HEK293 (cell line): ENCODE measurements at regions not wholly inside any gene's neighbourhood (a gene's known extent, or its start where the extent isn't known, plus 50 kb on each side); places are given as distances from the start of the nearest gene placed in this dataset.
A peak's percentile ranks its signal among the peaks of the same experiment; 100 is the strongest.

Source experiments
- CTCF ChIA-PET: fragments of 350-600 bp; formaldehyde crosslinking; extraction: SDS; loops from one replicate; lab custom pipeline; 2021; ENCODE audit warnings: antibody characterized with exemption; lab: Yijun Ruan, JAX
- POLR2A ChIA-PET: fragments of 300-600 bp; formaldehyde crosslinking; extraction: SDS; loops from one replicate; lab custom pipeline; 2020; ENCODE audit warnings: antibody characterized with exemption, inconsistent platforms; lab: Yijun Ruan, JAX
- H3K27ac ChIP-seq: fragments of 200-500 bp; sonication (Bioruptor generic); 2 replicates; pipeline ENCODE4 v1.5.1; 2014; ENCODE audit warnings: low read depth, low read length, control low read depth, inconsistent platforms; ENCODE audit errors: extremely low read depth
- H3K36me3 ChIP-seq, 2 experiments: fragments of 200-500 bp in 1 of 2; sonication (Bioruptor generic) in 1 of 2; 1 replicate in 1 of 2; 2 replicates in 1 of 2; pipeline ENCODE4 v1.5.1; 2014 to 2017; ENCODE audit warnings: inconsistent platforms in 2 of 2, low read length in 2 of 2; ENCODE audit not compliant: control insufficient read depth in 2 of 2, insufficient read depth in 1 of 2
- H3K4me1 ChIP-seq: fragments of 200-500 bp; sonication (Bioruptor generic); 2 replicates; pipeline ENCODE4 v1.5.1; 2014; ENCODE audit warnings: mild to moderate bottlenecking, low read length, inconsistent platforms; ENCODE audit not compliant: control insufficient read depth, insufficient read depth
- H3K4me3 ChIP-seq: 2 replicates; pipeline ENCODE4 v1.5.1; 2011; ENCODE audit warnings: low read depth, mild to moderate bottlenecking, control low read depth, low read length, moderate library complexity
- H3K9me3 ChIP-seq: fragments of 200-500 bp; sonication (Bioruptor generic); 2 replicates; pipeline ENCODE4 v1.5.1; 2014; ENCODE audit warnings: low read depth, low read length, inconsistent platforms; ENCODE audit not compliant: control insufficient read depth, insufficient read depth
- ATF2 ChIP-seq: fragments of 450-650 bp; formaldehyde crosslinking; IDR thresholded peaks from 2 replicates; pipeline ENCODE4 v1.5.1; 2016; ENCODE audit warnings: missing biosample characterization, missing genetic modification characterization, low read depth
- GLI2 ChIP-seq: fragments of 450-650 bp; formaldehyde crosslinking; IDR thresholded peaks from 2 replicates; pipeline ENCODE4; 2017; ENCODE audit warnings: missing biosample characterization, missing genetic modification characterization, low read depth, borderline replicate concordance
- KLF16 ChIP-seq: fragments of 450-650 bp; formaldehyde crosslinking; IDR thresholded peaks from 2 replicates; pipeline ENCODE4 v1.5.1; 2017; ENCODE audit warnings: missing biosample characterization, missing genetic modification characterization
- PRDM2 ChIP-seq: fragments of 450-650 bp; formaldehyde crosslinking; IDR thresholded peaks from 2 replicates; pipeline ENCODE4 v1.5.1; 2016; ENCODE audit warnings: missing biosample characterization, missing genetic modification characterization, borderline replicate concordance
- SP7 ChIP-seq: fragments of 450-650 bp; formaldehyde crosslinking; IDR thresholded peaks from 2 replicates; pipeline ENCODE4 v1.5.1; 2016; ENCODE audit warnings: missing biosample characterization, missing genetic modification characterization
- WT1 ChIP-seq: fragments of 450-650 bp; formaldehyde crosslinking; IDR thresholded peaks from 2 replicates; pipeline ENCODE4 v1.5.1; 2016; ENCODE audit warnings: missing biosample characterization, missing genetic modification characterization
- ZBTB1 ChIP-seq: fragments of 450-650 bp; formaldehyde crosslinking; IDR thresholded peaks from 2 replicates; pipeline ENCODE4 v1.5.1; 2016; ENCODE audit warnings: missing biosample characterization, missing genetic modification characterization
- ZBTB20 ChIP-seq: fragments of 450-650 bp; formaldehyde crosslinking; IDR thresholded peaks from 2 replicates; pipeline ENCODE4 v1.5.1; 2016; ENCODE audit warnings: missing biosample characterization, missing genetic modification characterization
- ZBTB48 ChIP-seq: fragments of 450-650 bp; formaldehyde crosslinking; IDR thresholded peaks from 2 replicates; pipeline ENCODE4 v1.5.1; 2016; ENCODE audit warnings: missing biosample characterization, missing genetic modification characterization
- ZEB2 ChIP-seq: fragments of 450-650 bp; formaldehyde crosslinking; IDR thresholded peaks from 2 replicates; pipeline ENCODE4 v1.5.1; 2016; ENCODE audit warnings: missing biosample characterization, missing genetic modification characterization
- ZNF132 ChIP-seq: fragments of 450-650 bp; formaldehyde crosslinking; IDR thresholded peaks from 2 replicates; pipeline ENCODE4 v1.5.1; 2017; ENCODE audit warnings: missing biosample characterization, missing genetic modification characterization, borderline replicate concordance
- ZNF138 ChIP-seq: fragments of 450-650 bp; formaldehyde crosslinking; IDR thresholded peaks from 2 replicates; pipeline ENCODE4 v1.5.1; 2016; ENCODE audit warnings: missing biosample characterization, missing genetic modification characterization, borderline replicate concordance
- ZNF18 ChIP-seq: fragments of 450-650 bp; formaldehyde crosslinking; IDR thresholded peaks from 2 replicates; pipeline ENCODE4 v1.5.1; 2016; ENCODE audit warnings: missing biosample characterization, missing genetic modification characterization
- ZNF48 ChIP-seq: fragments of 450-650 bp; formaldehyde crosslinking; IDR thresholded peaks from 2 replicates; pipeline ENCODE4 v1.5.1; 2016; ENCODE audit warnings: missing biosample characterization, missing genetic modification characterization
- ZNF501 ChIP-seq: fragments of 450-650 bp; formaldehyde crosslinking; IDR thresholded peaks from 2 replicates; pipeline ENCODE4 v1.5.1; 2016; ENCODE audit warnings: missing biosample characterization, missing genetic modification characterization
- ZNF580 ChIP-seq: fragments of 450-650 bp; formaldehyde crosslinking; IDR thresholded peaks from 2 replicates; pipeline ENCODE4 v1.5.1; 2016; ENCODE audit warnings: missing biosample characterization, missing genetic modification characterization
- ZNF629 ChIP-seq: fragments of 450-650 bp; formaldehyde crosslinking; IDR thresholded peaks from 2 replicates; pipeline ENCODE4 v1.5.1; 2017; ENCODE audit warnings: missing biosample characterization, missing genetic modification characterization
- ZNF639 ChIP-seq: fragments of 450-650 bp; formaldehyde crosslinking; IDR thresholded peaks from 2 replicates; pipeline ENCODE4 v1.5.1; 2016; ENCODE audit warnings: missing biosample characterization, missing genetic modification characterization
- ZNF707 ChIP-seq: fragments of 450-650 bp; formaldehyde crosslinking; IDR thresholded peaks from 2 replicates; pipeline ENCODE4 v1.5.1; 2016; ENCODE audit warnings: missing biosample characterization, missing genetic modification characterization
- ZNF830 ChIP-seq: fragments of 450-650 bp; IDR thresholded peaks from 2 replicates; pipeline ENCODE4 v1.5.0; 2018; ENCODE audit warnings: missing biosample characterization, missing genetic modification characterization, low read depth, mild to moderate bottlenecking, moderate library complexity

- no peaks in the 10 kb centered on the region for H3K36me3 ChIP-seq
- POLR2A ChIA-PET: no interaction called here
- H3K9me3 ChIP-seq: no peaks in the 10 kb centered on the region
These were observed 121.5 kb downstream of the FAM76B start for GRCh38 chr11:95668131-95668530.

GRCh38 chr11:95661162-95661561, 128.4 kb downstream of the FAM76B start:
- TF ChIP-seq ZNF132 (tag by site-specific recombination) (no peak), KLF16 (no peak), ZBTB48 (tag by site-specific recombination) (no peak), ZEB2 (tag by site-specific recombination) (no peak), ZNF629 (tag by site-specific recombination) (no peak), ZNF830 (tag by site-specific recombination) (no peak), ZNF580 (tag by site-specific recombination) (no peak), WT1 (no peak)
- POLR2A ChIA-PET: no interaction called here
- Histone ChIP-seq H3K9me3 (no peaks in the 10 kb centered on the region), H3K36me3 (no peaks in the 10 kb centered on the region), H3K4me3 (no peak overlapping the region), H3K27ac (no peak overlapping the region), H3K4me1 (no peaks in the 10 kb centered on the region)
- CTCF ChIA-PET: no interaction called here

More at GRCh38 chr11:95668131-95668530, 121.5 kb downstream of the FAM76B start:
- Histone ChIP-seq H3K4me3 (no peak overlapping the region), H3K4me1 (no peaks in the 10 kb centered on the region), H3K27ac (no peak overlapping the region)
- CTCF ChIA-PET: no interaction called here
- TF ChIP-seq ZNF707 (tag by site-specific recombination): no peak
- TF ChIP-seq ATF2 (tag by site-specific recombination): peak; percentile 32; the same call in 1 of the 2 replicates

- H3K4me1 ChIP-seq: no peaks in the 10 kb centered on the region
- TF ChIP-seq SP7 (tag by site-specific recombination): no peak
- no peak for TF ChIP-seq ZNF501 (tag by site-specific recombination)
- TF ChIP-seq ZNF138: no peak
- TF ChIP-seq ZBTB1 (tag by site-specific recombination): no peak
- TF ChIP-seq ZNF639 (tag by site-specific recombination): no peak
- no peak for TF ChIP-seq GLI2
- no peak for TF ChIP-seq ZNF48
- no peak for TF ChIP-seq ZBTB20 (tag by site-specific recombination)
- CTCF ChIA-PET: no interaction called here
- H3K36me3 ChIP-seq: no peaks in the 10 kb centered on the region
- POLR2A ChIA-PET: no interaction called here
- no peak overlapping the region for H3K27ac ChIP-seq
- H3K4me3 ChIP-seq: no peak overlapping the region
- H3K9me3 ChIP-seq: no peaks in the 10 kb centered on the region
These were observed 129.5 kb downstream of the FAM76B start for GRCh38 chr11:95660038-95660437.

- Histone ChIP-seq H3K4me1 (no peaks in the 10 kb centered on the region), H3K36me3 (no peaks in the 10 kb centered on the region), H3K27ac (no peak overlapping the region), H3K9me3 (no peaks in the 10 kb centered on the region), H3K4me3 (no peak overlapping the region)
- POLR2A ChIA-PET: no interaction called here
- CTCF ChIA-PET: no interaction called here
- TF ChIP-seq ZBTB48 (tag by site-specific recombination): no peak
- no peak for TF ChIP-seq PRDM2 (tag by site-specific recombination)
- TF ChIP-seq ZNF18: no peak
These were observed 130.5 kb downstream of the FAM76B start for GRCh38 chr11:95659088-95659487.
